ENCODE measurements at regions not wholly inside any gene's neighbourhood (a gene's known extent, or its start where the extent isn't known, plus 50 kb on each side); places are given as distances from the start of the nearest gene placed in this dataset.

DNA sequence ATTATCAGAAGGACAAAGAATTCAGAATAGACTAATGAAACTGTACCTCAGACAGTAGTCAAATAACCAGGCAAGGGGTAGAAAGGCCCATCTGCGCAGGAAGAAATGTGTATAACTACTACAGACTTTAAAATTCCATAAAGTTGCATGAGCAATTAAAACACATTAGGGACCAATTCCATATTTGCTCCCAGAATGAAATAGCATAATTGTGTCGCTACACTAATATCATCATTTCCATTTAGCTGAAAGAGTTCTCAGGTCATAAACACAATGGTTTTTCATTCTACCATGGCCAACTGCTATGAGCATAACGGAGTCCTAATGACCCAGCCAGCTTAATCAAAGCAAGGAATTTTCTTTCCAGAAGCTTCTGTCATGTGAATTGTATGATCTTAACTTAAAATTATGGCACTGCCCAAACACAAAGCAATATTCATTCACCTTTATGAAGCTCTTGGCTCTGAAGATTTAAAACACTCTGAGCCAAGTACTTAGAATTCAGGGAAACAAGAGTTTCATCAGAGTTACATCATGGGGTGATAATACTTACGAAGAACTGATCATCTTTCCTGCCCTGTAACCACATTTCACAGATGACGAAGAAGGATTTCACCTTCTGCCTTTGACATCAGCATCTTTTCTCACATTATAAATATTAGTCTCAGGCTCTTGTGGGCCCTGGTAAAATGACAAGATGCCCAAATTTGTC, 98.1 kb upstream of the DOCK1 start:
- WGBS, 2 donors, result 80 to 82% methylated on average over 5 of the region's 5 CpGs
- no peaks in the 10 kb centered on the region for H3K4me1 ChIP-seq (ENCODE audit: control insufficient read depth in 2 of 2, insufficient read depth in 2 of 2, low read length in 1 of 2)
- no peaks in the 10 kb centered on the region for H3K27me3 ChIP-seq (ENCODE audit: control insufficient read depth in 1 of 2, insufficient read depth in 2 of 2, low read length in 2 of 2)
- no peak overlapping the region for H3K27ac ChIP-seq (ENCODE audit: low read depth in 2 of 2, low read length in 1 of 2)
- H3K36me3 ChIP-seq (ENCODE audit: control insufficient read depth in 2 of 2, insufficient read depth in 2 of 2, low read length in 1 of 2), result no peaks in the 10 kb centered on the region
- no peaks in the 10 kb centered on the region for H3K9me3 ChIP-seq (ENCODE audit: control insufficient read depth in 2 of 2, insufficient read depth in 1 of 2, low read depth in 1 of 2, low read length in 1 of 2)
- H3K4me3 ChIP-seq (ENCODE audit: low read depth in 1 of 2, low read length in 2 of 2), result no peak overlapping the region

DNA sequence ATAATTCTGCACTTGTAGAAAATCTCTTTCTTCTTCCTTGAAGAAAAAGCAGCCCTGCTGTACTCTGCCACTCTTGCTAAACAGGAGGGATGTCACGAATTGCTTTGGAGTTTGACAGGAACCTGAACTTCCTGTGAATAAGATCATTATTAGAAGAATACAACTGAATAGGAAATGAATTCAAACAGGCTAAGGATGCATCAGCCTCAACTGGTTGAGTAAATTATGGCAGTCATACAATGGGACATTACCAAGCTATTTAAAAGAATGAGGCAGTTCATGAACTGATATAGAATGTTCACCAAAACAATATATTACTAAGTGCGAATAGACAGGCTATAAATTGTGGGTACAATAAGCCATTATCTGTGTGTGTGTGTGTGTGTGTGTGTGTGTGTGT, 97.1 kb upstream of the DOCK1 start:
- Histone ChIP-seq H3K4me1 (ENCODE audit: control insufficient read depth in 2 of 2, insufficient read depth in 2 of 2, low read length in 1 of 2) (no peaks in the 10 kb centered on the region), H3K36me3 (ENCODE audit: control insufficient read depth in 2 of 2, insufficient read depth in 2 of 2, low read length in 1 of 2) (no peaks in the 10 kb centered on the region), H3K9me3 (ENCODE audit: control insufficient read depth in 2 of 2, insufficient read depth in 1 of 2, low read depth in 1 of 2, low read length in 1 of 2) (no peaks in the 10 kb centered on the region), H3K27ac (ENCODE audit: low read depth in 2 of 2, low read length in 1 of 2) (no peak overlapping the region), H3K4me3 (ENCODE audit: low read depth in 1 of 2, low read length in 2 of 2) (no peak overlapping the region), H3K27me3 (ENCODE audit: control insufficient read depth in 1 of 2, insufficient read depth in 2 of 2, low read length in 2 of 2) (no peaks in the 10 kb centered on the region)
- WGBS, 2 donors, result 38 to 49% methylated on average over 2 of the region's 2 CpGs

- no peak overlapping the region for H3K4me3 ChIP-seq (ENCODE audit: low read depth in 1 of 2, low read length in 2 of 2)
Observed at GRCh38 chr10:126813432-126813831, 91.8 kb upstream of the DOCK1 start.

DNA sequence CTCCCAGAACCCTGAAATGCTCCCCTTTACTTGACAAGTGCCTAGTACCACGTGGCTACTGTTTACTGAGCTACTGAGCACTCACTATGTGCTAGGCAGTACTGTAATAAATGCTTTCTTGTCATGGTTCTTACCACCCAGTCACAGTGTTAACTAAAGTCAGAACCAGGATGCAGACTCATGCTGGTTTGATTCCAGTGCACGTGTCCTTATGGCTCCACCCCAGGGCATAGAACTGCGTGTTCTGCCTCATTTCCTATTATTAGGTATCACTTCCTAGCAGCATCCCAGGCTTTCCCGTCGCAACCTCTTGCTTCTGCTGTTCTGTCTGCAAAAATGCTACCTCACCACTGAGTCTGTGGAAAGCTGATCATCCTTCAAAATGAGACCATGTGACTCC, 71.7 kb upstream of the DOCK1 start:
- H3K9me3 ChIP-seq (ENCODE audit: control insufficient read depth in 2 of 2, insufficient read depth in 1 of 2, low read depth in 1 of 2, low read length in 1 of 2), result no peaks in the 10 kb centered on the region
- H3K36me3 ChIP-seq (ENCODE audit: control insufficient read depth in 2 of 2, insufficient read depth in 2 of 2, low read length in 1 of 2), result no peaks in the 10 kb centered on the region
- H3K27me3 ChIP-seq (ENCODE audit: control insufficient read depth in 1 of 2, insufficient read depth in 2 of 2, low read length in 2 of 2), result no peaks in the 10 kb centered on the region
- no peak overlapping the region for H3K27ac ChIP-seq (ENCODE audit: low read depth in 2 of 2, low read length in 1 of 2)
- WGBS, 2 donors, result 55 to 66% methylated on average over 5 of the region's 5 CpGs
- H3K4me1 ChIP-seq (ENCODE audit: control insufficient read depth in 2 of 2, insufficient read depth in 2 of 2, low read length in 1 of 2), result no peaks in the 10 kb centered on the region
- H3K4me3 ChIP-seq (ENCODE audit: low read depth in 1 of 2, low read length in 2 of 2), result no peak overlapping the region

More at GRCh38 chr10:126813432-126813831, 91.8 kb upstream of the DOCK1 start:
- Histone ChIP-seq H3K9me3 (ENCODE audit: control insufficient read depth in 2 of 2, insufficient read depth in 1 of 2, low read depth in 1 of 2, low read length in 1 of 2) (no peaks in the 10 kb centered on the region), H3K27ac (ENCODE audit: low read depth in 2 of 2, low read length in 1 of 2) (no peak overlapping the region), H3K27me3 (ENCODE audit: control insufficient read depth in 1 of 2, insufficient read depth in 2 of 2, low read length in 2 of 2) (no peaks in the 10 kb centered on the region), H3K4me1 (ENCODE audit: control insufficient read depth in 2 of 2, insufficient read depth in 2 of 2, low read length in 1 of 2) (no peaks in the 10 kb centered on the region), H3K36me3 (ENCODE audit: control insufficient read depth in 2 of 2, insufficient read depth in 2 of 2, low read length in 1 of 2) (no peaks in the 10 kb centered on the region)
- WGBS, 2 donors, result 90 to 91% methylated on average over 6 of the region's 6 CpGs

- Histone ChIP-seq H3K9me3 (ENCODE audit: control insufficient read depth in 2 of 2, insufficient read depth in 1 of 2, low read depth in 1 of 2, low read length in 1 of 2) (no peaks in the 10 kb centered on the region), H3K36me3 (ENCODE audit: control insufficient read depth in 2 of 2, insufficient read depth in 2 of 2, low read length in 1 of 2) (no peaks in the 10 kb centered on the region), H3K27me3 (ENCODE audit: control insufficient read depth in 1 of 2, insufficient read depth in 2 of 2, low read length in 2 of 2) (no peaks in the 10 kb centered on the region), H3K27ac (ENCODE audit: low read depth in 2 of 2, low read length in 1 of 2) (no peak overlapping the region), H3K4me1 (ENCODE audit: control insufficient read depth in 2 of 2, insufficient read depth in 2 of 2, low read length in 1 of 2) (peaks cover 0 to 8% of the 10 kb centered on the region in 2 donors), H3K4me3 (ENCODE audit: low read depth in 1 of 2, low read length in 2 of 2) (no peak overlapping the region)
- 83 to 86% methylated on average over 4 of the region's 4 CpGs for WGBS, 2 donors
Observed at GRCh38 chr10:126836009-126836408, 69.2 kb upstream of the DOCK1 start.

DNA sequence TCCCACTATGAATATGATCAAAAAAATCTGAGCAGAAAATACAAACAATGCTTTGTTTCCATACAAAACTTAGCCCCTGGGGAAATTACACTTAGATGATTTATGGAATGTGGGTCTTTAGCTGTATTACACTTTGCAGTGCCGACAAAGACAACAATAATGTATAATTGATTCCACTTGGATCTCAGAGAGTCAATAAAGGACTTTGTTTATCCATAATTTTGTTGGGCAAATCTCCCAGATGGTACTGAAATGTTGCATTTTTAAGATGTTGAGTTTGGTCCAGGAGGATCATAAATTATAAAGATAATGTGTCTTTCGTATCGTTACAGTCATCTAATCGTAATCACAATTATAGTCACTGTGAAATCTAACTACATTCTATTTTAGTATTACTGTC, 66.9 kb upstream of the DOCK1 start:
- 30 to 32% methylated on average over 4 of the region's 4 CpGs for WGBS, 2 donors
- Histone ChIP-seq H3K27me3 (ENCODE audit: control insufficient read depth in 1 of 2, insufficient read depth in 2 of 2, low read length in 2 of 2) (no peaks in the 10 kb centered on the region), H3K4me3 (ENCODE audit: low read depth in 1 of 2, low read length in 2 of 2) (no peak overlapping the region), H3K36me3 (ENCODE audit: control insufficient read depth in 2 of 2, insufficient read depth in 2 of 2, low read length in 1 of 2) (no peaks in the 10 kb centered on the region), H3K9me3 (ENCODE audit: control insufficient read depth in 2 of 2, insufficient read depth in 1 of 2, low read depth in 1 of 2, low read length in 1 of 2) (no peaks in the 10 kb centered on the region), H3K27ac (ENCODE audit: low read depth in 2 of 2, low read length in 1 of 2) (no peak overlapping the region), H3K4me1 (ENCODE audit: control insufficient read depth in 2 of 2, insufficient read depth in 2 of 2, low read length in 1 of 2) (peaks cover 0 to 8% of the 10 kb centered on the region in 2 donors)

GRCh38 chr10:126839094-126839761, 66.0 kb upstream of the DOCK1 start:
- no peaks in the 10 kb centered on the region for H3K9me3 ChIP-seq (ENCODE audit: control insufficient read depth in 2 of 2, insufficient read depth in 1 of 2, low read depth in 1 of 2, low read length in 1 of 2)
- H3K27ac ChIP-seq (ENCODE audit: low read depth in 2 of 2, low read length in 1 of 2), result no peak overlapping the region
- H3K27me3 ChIP-seq (ENCODE audit: control insufficient read depth in 1 of 2, insufficient read depth in 2 of 2, low read length in 2 of 2), result no peaks in the 10 kb centered on the region
- no peak overlapping the region for H3K4me3 ChIP-seq (ENCODE audit: low read depth in 1 of 2, low read length in 2 of 2)
- H3K36me3 ChIP-seq (ENCODE audit: control insufficient read depth in 2 of 2, insufficient read depth in 2 of 2, low read length in 1 of 2), result no peaks in the 10 kb centered on the region
- peaks cover 0 to 8% of the 10 kb centered on the region in 2 donors for H3K4me1 ChIP-seq (ENCODE audit: control insufficient read depth in 2 of 2, insufficient read depth in 2 of 2, low read length in 1 of 2)
- 30 to 35% methylated on average over 11 of the region's 11 CpGs for WGBS, 2 donors

DNA sequence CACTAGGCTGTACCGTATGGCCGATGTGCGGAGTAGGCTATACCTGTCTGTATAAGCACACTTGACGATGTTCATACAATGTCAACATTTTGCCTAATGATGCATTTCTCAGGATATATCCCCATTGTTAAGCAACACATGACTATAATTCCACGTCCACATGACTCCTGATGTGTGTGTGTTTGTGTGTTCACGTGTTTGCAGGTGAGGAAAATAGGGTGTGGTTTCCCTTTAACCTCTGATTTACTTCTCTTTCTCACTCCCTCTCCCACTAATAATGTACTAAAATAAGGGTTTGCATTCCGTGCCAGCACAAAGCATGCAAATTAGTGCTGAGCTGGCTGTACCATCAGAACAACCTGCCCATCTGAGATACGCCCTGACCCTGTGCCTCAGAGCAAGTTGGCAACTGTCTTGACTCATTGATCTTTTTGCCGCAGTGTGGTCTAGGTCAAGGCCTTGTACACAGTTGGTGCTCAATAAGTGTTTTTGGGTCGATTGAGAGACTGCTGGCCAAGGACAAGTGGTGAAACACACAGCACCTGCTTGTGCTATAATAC, 64.6 kb upstream of the DOCK1 start:
- H3K27me3 ChIP-seq (ENCODE audit: control insufficient read depth in 1 of 2, insufficient read depth in 2 of 2, low read length in 2 of 2), result no peaks in the 10 kb centered on the region
- 52 to 58% methylated on average over 10 of the region's 10 CpGs for WGBS, 2 donors
- H3K27ac ChIP-seq (ENCODE audit: low read depth in 2 of 2, low read length in 1 of 2), result no peak overlapping the region

DNA sequence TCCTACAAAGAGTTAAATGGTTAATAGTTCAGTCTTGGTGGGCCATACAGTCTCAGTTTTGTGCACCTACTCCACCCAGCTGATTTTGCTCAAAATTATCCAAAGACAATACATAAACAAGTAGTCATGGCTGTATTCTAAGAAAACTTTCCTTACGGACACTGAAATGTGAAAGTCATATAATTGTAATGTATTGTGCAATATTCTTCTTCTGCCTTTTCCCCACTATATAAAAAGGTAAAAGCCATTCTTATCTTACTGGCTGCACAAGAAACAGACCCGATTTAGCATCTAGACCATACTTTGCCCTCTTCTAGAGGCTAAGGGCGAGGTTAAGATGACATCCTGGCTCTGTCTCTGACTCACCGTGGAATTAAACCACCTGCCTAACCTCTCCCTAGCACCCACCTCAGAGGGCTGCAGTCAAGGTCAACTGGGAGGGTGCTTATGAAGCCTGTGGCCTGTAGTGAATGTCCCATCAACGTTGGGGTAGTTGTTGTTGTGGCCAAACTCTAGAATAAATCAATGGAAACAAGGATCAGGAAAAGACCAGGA, 63.8 kb upstream of the DOCK1 start:
- Histone ChIP-seq H3K27me3 (ENCODE audit: control insufficient read depth in 1 of 2, insufficient read depth in 2 of 2, low read length in 2 of 2) (no peaks in the 10 kb centered on the region), H3K36me3 (ENCODE audit: control insufficient read depth in 2 of 2, insufficient read depth in 2 of 2, low read length in 1 of 2) (no peaks in the 10 kb centered on the region), H3K9me3 (ENCODE audit: control insufficient read depth in 2 of 2, insufficient read depth in 1 of 2, low read depth in 1 of 2, low read length in 1 of 2) (no peaks in the 10 kb centered on the region), H3K4me3 (ENCODE audit: low read depth in 1 of 2, low read length in 2 of 2) (no peak overlapping the region), H3K27ac (ENCODE audit: low read depth in 2 of 2, low read length in 1 of 2) (no peak overlapping the region), H3K4me1 (ENCODE audit: control insufficient read depth in 2 of 2, insufficient read depth in 2 of 2, low read length in 1 of 2) (peaks cover 0 to 8% of the 10 kb centered on the region in 2 donors)
- WGBS, 2 donors, result 58 to 66% methylated on average over 5 of the region's 5 CpGs

More for the DNA sequence above, 64.6 kb upstream of the DOCK1 start:
- Histone ChIP-seq H3K4me3 (ENCODE audit: low read depth in 1 of 2, low read length in 2 of 2) (no peak overlapping the region), H3K4me1 (ENCODE audit: control insufficient read depth in 2 of 2, insufficient read depth in 2 of 2, low read length in 1 of 2) (peaks cover 0 to 8% of the 10 kb centered on the region in 2 donors), H3K36me3 (ENCODE audit: control insufficient read depth in 2 of 2, insufficient read depth in 2 of 2, low read length in 1 of 2) (no peaks in the 10 kb centered on the region), H3K9me3 (ENCODE audit: control insufficient read depth in 2 of 2, insufficient read depth in 1 of 2, low read depth in 1 of 2, low read length in 1 of 2) (no peaks in the 10 kb centered on the region)

All from esophagus (tissue), 2 donors.